ENCODE measurements at regions not wholly inside any gene's neighbourhood (a gene's known extent, or its start where the extent isn't known, plus 50 kb on each side); places are given as distances from the start of the nearest gene placed in this dataset.

DNA sequence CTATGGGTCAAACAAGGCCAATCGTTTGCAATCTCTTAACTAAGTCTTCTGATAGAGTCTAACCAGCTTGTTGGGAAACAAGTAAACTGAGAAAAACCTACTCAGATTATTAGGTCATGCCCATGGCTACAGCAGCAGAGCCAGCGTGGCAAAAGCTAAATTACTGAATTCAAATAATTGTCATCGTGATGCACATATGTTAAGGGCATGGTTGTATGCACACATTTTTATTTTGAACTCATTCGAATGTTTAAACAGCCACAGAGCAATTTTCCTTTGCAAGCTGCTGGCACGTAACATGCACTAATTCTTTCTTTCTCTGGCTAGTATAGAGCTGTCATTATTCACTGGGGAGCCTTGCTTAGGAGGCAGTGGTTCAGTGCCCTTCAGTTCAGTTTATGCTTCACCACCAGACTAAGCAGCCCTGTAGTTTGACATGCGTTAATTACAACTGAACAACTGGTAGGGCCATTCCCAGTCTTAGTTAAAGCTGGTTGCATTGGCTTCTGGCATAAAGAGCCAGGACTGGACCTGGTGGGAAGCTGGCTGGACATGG is 396.4 kb downstream of the METTL15 start:
- no peak for DNase-seq

DNA sequence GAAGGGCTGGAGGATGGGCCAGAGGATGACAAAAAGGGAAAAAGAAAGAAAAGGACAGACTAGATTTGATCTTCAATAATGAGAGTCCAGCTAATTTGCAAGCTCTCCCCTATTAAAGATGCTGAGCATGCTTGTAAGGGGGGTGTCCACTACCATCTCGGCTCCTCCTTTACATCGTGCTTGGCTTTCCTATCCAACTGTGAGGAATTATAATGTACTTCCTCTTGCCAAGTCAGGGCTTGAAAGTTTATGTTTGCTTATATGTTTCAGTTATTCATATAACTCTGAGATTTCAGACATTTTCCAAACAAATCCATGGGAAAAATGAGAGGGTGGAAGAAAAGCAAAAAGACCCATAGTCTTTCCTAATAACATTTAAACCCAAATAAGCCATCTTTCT is 387.1 kb downstream of the METTL15 start:
- DNase-seq, result no peak

DNA sequence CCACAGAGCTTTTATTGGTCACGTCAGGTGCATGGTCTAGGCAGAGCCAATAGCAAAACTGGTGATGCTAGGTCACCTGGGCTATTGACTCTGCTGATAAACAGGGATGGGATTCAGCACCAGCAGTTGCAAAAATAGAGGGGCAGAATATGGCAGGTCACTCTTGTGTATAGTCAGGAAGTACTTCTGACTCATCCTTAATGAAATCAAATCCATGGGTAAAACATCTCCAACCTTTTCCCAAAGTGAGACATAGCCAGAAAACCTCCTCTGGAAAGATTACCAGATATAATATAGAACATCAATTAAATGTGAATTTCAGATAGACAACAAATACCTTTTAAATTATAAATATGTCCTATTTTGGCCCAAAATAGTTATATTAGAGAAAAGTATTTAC is 383.2 kb downstream of the METTL15 start:
- DNase-seq, result no peak

DNA sequence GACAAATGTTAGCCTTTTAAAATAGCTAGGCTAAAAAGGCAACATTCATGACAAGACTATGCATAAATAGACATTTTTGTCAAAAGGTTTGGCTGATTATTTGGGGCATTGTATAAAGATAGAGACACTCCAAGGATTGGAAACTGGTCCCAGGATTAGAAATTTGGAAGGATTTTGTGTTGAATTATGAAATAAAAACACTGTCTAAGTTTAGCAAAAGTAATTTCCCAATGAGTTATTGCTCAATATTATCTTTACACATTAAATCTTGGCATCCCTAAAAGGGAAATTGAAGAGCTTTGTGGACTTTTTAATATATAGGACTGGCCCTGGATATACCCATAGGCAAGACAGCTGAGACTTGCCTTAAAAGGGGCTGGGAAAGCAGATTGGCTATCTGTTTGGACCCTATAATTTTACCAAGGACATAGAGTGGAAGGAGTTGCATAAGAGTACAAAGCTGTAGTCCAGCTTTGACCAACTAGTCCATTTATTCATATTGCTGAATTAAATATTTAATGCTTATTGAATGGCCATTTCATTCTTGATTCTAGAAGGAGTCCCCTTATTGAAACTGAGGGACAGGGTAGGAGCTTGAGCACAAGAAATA is 382.7 kb downstream of the METTL15 start:
- DNase-seq, result no peak

DNA sequence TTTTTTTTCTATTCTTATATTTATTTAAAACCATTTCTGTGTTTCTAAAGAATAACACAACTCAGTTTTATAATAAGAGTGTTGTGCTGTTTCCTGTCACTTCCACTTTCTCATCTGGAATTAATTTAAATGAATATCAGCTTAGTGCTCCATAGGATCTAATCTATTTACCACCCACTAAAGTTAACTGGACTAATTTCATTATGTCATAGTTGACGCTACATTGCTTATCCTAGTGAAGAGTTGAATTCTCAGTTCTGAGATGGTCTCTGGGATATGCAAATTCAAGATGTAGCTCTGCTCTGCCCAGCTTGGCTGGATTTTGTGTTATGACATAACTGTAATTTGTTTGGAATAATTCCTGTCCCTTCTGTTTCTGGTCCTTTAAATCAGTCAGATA is 380.1 kb downstream of the METTL15 start:
- DNase-seq, result no peak

DNA sequence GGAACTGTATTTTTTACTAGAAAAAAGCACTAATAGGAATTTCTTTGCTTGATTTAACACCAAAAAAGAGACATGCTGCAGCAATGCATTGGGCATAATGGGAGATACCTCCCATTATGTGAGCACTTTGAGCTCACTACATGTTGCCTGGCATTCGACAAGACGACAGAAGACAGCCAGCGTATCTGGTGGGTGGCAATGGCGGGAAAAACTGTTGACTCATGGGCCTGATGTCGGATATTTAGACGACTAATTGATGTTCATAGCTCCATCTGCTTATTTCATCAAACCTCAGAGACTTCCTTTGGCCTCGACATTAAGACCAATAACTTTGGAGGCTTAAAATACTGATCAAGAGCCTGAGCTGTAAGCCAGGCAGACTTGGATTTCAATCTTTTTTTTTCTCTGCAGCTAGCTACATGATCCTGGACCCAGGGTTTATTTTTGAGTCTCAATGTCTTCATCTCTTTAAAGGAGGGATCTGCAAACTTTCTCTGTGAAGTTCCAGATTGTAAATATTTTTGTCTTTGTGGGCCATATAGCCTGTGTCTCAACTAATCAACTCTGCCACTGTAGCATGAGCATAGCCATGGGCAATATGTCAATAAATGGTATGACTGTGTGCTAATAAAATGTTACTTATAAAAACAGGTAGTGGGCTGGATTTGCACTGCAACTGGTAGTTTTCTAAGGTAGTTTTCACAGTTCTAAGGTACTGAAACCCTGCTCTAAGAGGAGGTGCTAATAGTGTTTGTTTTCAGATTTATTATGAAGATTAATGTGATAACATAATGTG is 375.1 kb downstream of the METTL15 start:
- DNase-seq, result no peak

DNA sequence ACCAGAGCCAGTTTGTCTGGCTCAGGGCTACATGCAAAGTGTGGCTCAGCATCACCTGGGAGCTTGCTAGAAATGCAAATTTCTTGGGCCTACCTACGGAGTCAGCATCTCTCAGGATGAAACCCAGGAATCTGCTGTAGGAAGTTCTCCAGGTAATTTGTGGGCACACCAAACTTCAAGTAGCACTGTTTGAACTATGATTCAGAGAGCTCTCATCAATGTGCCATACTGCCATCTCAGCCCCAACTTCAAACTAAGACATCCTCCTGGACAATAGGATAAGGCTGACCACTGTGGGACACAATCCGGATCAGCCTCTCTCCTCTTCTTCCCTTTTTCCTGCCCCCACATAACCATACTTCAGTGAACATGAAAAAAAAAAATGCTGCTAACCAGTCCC is 374.5 kb downstream of the METTL15 start:
- no peak for DNase-seq

DNA sequence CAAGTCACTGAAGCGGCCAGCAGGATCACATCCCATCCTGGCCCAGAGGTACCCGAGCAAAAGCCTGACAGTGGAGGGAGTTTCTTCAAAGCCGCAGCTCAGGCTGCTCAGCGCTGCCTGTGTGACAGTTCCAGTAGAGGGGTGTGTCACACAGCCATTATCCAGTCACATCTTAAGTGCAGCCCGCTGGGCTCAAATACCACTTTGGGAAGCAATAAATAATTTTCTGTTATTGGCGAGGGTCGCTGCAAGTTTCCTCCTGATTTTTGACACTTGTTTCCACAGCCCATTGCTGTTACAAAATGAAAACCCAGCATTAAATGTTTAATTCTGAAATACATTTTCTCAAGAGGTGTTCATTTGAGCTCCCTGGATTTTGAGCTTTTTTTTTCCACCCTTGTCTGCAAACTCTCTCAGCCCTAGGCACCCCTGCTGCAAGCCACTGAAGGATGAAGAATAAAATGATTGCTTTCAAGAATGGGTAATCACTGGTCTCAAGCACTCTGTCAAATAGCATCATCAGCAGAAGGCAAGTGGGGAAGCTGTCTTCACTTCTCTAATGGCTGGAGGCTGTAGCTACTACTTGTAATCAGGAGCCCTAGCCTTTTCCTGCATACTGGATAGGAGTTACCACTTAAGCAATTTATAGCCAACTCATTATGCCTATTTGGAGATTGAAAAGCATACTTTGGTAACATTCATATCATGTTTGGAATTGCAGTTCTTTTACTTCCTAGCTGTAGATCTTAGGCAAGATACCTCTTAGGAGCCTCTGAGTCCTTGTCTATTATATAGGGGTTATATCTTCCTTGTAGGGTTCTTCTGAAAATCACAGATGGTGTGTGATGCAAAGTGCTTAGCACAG is 373.7 kb downstream of the METTL15 start:
- DNase-seq, result no peak

DNA sequence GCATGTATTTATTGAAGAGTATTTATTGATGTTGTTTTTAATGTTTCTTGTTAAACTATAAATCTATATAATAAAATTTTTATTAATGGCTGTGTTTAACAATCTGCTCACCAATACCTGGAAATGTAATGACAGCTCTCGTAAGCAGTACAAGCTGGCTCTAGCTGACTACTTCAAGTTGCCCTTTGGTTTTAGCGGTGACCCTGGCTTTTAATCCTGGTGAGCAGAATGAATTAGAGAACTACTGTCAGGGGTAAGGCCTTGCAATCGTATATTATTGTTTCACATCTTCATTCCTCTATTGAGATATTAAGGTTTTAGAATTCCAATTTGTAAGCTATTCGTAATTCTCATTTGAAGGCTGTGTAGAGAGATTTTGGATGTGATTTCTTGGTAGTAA is 372.2 kb downstream of the METTL15 start:
- no peak for DNase-seq

DNA sequence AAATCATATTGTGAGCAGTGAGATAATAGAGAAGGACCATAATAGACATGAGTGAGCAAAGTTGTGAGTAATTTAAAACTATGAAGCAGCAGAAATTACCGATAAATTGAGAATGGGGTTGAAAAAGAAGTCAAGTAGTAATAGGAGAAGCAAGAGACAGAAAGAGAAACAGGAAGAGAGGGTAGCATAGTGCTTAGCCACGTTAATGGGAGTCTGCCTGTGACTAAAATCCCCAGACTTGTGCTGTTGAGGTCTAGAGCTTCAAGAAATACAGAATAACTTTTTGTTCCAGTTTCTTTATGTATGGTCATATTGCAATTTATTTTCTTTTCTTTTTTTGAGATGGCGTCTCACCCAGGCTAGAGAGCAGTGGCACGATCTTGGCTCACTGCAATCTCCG is 368.7 kb downstream of the METTL15 start:
- DNase-seq, result no peak

DNA sequence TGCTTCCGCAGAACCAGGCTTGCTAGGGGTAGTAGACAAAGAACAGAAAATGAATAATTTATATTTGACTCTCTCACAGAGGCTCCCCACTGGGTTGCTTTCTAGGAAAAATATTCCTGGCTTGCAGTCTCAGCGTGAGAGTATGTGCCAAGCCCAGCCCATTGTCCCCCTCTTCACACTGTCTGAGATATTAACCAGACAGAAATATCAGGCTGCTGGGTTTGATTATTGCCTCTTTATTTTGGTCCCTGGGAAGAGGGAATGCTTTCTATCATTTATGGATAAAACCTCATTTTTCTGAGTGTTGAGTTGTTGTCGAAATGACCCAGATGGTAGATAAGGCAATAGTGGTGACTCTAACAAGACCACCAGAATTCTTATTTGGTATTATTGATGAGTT is 367.9 kb downstream of the METTL15 start:
- DNase-seq, result no peak

DNA sequence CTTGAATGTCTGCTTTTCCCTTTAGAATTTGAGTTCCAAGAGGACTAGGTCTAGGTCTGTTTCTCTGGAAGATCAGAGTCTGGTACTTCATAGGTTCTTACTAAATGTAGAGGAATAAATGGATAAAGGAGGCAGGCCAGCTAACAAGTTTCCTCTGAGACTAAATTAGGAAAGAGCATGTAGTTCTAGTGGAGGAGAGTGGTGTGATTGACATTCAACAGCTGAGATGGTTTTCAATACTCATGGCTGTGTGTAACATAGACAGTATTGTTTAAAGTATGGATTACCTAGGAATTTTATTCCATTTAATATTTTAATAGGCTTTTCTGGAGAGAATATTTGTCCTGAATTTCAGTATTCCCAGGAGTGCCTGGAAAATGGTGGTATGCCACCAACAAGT is 364.7 kb downstream of the METTL15 start:
- no peak for DNase-seq

DNA sequence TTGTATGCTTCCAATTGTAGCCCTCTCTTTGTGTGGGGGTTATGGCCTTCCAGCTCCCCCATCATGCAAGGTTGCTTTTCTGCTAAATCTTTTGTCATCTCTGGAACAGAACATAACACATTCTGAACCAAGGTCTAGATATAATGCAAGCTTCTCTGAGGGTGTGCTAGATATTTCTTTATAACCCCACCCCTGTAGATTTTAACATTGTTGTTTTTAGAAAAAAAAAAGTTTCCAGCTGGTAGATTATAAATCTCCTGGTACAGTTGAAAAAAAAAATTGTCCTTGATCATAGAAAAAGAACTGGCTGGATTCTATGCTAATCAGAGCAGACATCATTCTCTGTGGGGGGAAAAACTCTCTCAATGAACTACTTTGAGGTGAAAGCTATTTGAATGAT is 363.3 kb downstream of the METTL15 start:
- DNase-seq, result no peak

DNA sequence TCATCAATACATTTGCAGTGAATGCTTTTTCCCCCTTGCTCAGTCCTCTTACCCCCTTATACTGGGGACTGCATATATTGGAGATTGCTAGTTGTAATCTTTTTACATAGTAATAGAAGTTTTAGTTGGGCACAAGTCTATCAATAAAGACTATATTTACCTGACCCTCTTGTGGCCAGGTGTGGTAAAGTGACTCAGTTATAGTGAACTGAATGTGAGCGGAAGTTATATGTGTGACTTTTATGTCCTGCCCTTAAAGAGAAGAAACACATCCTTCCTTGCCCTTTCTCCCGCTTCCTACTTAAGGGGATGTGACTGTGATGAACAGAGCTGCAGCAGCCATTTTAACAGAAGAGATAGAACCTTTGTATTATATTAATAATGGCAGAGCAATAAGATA is 362.0 kb downstream of the METTL15 start:
- DNase-seq, result no peak

DNA sequence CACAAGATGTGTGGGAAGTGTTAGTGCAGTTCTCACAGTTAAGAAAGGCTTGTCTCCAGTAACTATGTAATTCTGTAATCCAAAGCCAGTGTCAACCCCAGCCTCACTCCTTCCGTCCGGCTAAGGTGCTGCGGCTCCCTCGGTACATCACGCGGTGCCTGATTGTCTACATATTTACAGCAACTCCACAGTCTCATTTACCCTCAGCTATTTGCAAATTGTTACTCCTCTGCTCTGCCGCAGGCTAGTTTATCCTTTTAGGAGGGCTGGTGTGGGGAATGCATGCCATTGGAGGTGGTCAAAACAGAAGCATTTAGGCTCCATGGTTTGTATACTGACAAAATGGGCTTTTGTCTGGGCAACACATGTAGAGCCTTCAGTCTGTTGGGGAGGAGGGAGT is 358.3 kb downstream of the METTL15 start:
- no peak for DNase-seq

DNA sequence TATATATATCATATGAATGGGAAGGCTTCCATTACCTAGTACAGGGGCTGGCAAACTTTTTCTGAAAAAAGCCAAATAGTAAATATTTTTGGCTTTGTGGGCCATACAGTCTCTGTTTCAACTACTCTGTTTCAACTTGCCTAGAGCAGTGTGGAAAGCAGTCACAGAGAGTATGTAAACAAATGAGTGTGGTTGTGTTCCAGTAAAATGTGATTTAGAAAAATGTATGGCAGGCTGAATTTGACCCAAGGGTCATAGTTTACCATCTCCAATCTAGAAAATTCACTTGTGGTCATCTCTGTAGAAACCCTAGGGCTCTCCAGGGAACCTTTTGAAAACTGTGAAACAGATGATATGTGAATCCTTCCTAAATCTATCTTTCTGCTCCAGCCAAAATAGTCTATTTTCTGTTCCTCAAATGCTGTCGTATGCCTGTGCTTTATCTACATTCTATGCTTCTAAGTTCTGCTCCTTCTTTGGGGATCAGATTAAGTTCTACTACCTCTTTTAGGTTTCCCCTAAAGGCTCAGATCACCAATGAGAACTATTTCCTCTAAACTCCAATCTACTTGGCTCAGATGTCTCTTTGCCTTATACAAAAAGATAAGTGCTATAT is 356.2 kb downstream of the METTL15 start:
- no peak for DNase-seq

DNA sequence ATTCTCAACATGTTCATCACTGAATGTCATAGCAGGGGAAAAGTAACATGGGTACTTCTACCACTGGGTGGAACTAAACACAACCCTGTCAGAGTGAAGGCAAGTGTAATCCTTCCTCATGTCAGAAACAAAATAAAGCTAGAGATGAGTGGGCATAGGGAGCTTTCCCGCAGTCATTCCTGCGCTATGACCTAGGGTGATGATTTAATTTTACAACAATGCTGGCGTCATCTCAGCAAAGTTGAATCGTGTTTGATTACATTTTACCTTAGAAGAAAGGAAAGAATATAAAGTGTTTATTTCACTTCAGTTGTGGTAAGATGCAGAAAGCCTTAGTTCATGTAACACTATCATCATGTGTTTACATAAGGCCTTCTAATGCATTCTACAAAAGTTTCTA is 355.6 kb downstream of the METTL15 start:
- no peak for DNase-seq

DNA sequence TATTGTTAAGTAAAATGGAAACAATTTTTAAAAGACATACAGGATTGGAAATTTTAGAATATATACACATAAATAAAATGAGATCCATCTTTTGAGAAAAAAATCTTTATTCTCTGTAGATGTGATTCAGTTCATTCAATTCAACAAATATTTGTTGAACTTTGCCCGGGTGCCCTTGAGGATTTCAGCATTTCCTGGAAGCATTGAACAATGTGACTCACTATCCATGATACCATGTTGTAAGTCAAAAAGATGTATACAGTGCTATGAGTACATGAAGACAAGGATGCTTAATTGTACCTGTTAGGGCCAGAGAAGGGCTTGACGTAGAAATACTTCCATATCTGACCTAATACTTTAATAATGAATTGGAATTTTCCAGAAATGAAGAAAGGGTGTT is 353.7 kb downstream of the METTL15 start:
- DNase-seq, result no peak

DNA sequence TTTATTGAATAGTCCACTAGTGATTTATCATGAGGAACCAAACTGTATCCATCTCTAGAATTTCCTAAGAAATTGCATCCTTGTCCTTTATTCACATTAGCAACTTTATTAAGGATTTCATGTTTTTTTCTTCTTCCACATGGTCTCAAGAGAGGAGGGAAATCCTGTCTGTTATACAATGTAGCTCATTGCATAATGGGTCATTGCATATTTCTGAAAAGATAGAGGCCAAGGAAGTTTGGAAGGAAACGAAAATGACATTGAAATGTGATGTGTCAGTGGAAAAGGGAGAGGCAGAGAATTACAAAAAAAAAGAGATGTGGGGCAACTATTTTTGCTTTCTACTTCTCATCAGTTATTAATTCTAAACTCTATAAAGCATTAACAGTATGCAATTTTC is 353.1 kb downstream of the METTL15 start:
- no peak for DNase-seq

DNA sequence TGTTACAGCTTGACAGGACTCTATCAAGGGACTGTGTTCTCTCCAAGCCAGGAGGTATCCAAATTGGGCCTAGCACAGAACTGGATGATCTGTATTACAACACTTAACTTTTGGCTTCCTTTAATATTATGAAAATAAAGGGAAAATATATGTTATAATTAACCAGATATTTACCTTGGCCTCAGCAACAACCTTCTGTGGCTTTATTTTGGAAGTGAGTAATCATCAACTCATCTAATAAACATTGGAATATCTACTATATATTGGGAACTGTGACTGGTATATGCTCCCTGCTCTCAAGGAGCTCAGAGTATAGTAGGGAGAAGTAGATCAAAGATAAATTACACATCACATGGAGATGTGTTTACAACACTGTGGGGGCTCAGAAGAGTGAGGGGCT is 352.2 kb downstream of the METTL15 start:
- DNase-seq, result no peak

DNA sequence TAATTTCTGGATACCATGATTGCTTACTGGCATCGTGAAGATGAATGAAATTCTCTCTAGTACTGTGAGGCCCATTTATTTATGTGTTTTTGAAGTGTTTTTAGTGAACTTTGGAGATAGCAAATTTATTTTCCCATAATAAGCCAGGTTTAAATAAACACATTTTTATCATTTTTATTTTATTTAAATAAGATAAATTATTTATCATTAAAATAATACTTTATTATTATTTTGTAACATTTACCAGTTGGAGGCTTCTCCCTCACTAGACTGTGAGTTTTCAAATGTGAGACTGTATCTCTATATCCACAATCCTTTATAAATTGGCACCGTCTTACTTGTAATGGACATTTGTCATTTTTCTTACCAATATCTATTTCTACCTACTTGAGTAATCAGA is 351.7 kb downstream of the METTL15 start:
- DNase-seq, result no peak

DNA sequence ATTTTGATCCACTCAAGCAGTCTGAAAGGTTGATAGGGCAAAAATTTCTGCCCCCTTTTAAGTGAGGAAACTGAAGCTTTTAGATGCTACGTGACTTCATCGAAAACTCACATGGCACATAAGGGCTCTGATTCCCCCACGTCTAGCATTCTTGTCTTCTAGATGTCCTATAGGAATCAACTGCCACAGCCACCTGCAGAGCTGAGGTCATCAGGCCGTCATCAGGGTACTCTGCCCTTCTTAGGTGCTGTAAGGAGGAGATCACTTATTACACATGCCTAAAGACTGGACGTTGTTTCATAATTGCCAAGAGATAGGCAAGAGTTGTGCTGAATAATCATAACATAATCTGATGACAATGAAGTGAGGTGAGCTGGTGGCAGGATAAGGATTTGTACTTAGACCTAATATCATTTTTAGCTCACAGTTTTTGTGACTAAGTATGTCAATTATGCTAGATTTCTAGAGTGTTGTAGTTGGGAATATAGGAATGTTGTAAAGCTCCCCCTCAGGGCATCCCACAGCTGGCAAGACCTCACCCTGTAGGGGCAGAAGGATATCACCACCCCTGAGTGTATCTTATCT is 349.4 kb downstream of the METTL15 start:
- no peak for DNase-seq

DNA sequence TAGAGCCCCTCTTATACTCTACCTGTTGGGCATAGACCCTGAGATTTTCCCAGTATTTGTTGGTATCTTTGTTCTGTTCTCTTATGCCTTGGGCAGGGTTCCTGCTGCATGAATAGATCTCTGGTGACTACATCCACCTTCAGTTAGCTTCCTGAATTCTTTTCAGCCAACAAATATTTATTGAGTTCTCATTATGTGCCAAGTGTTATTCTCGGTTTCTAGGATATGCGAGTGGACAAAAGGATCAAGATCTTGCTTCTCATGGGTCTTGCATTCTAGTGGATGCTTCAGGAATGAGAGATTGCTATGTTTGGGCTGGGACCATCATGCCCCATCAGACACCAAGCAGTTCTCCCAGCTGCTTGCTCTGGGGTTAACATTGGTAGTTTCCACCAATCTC is 340.0 kb downstream of the METTL15 start:
- no peak for DNase-seq
